AG04450 (cell line): ENCODE measurements at regions not wholly inside any gene's neighbourhood (a gene's known extent, or its start where the extent isn't known, plus 50 kb on each side); places are given as distances from the start of the nearest gene placed in this dataset.

Source experiments
- CTCF ChIA-PET: fragments of 300-600, 350-600 bp; formaldehyde crosslinking; extraction: SDS; loops from one replicate; lab custom pipeline; 2022; ENCODE audit warnings: antibody characterized with exemption, inconsistent platforms; lab: Charles Lee
- POLR2A ChIA-PET: fragments of 350-600 bp; formaldehyde crosslinking; extraction: SDS; loops from one replicate; lab custom pipeline; 2021; ENCODE audit warnings: antibody characterized with exemption, inconsistent platforms; lab: Yijun Ruan, JAX
- DNase-seq: peaks from one replicate; pipeline ENCODE4 v3.0.0-alpha.2; 2011; ENCODE audit warnings: low read depth, low spot score
- H3K27ac ChIP-seq: one replicate; pipeline ENCODE4 v1.5.1; 2012; ENCODE audit warnings: low read depth, low read length, control low read depth
- H3K27me3 ChIP-seq: one replicate; pipeline ENCODE4 v1.6.0; 2012; ENCODE audit warnings: low read length; ENCODE audit not compliant: control insufficient read depth, insufficient read depth
- H3K4me3 ChIP-seq: 2 replicates; pipeline ENCODE4 v1.5.1; 2011; ENCODE audit warnings: mild to moderate bottlenecking, low read depth, low read length, control low read depth
- H3K9me3 ChIP-seq: 2 replicates; pipeline ENCODE4 v1.5.1; 2012; ENCODE audit warnings: low read length; ENCODE audit not compliant: control insufficient read depth, insufficient read depth
- TF ChIP-seq, protein P1 (sequence below): IDR thresholded peaks from 2 replicates; pipeline ENCODE4 v1.5.1; 2011; ENCODE audit warnings: low read depth, low read length, control low read depth, inconsistent platforms

DNA sequence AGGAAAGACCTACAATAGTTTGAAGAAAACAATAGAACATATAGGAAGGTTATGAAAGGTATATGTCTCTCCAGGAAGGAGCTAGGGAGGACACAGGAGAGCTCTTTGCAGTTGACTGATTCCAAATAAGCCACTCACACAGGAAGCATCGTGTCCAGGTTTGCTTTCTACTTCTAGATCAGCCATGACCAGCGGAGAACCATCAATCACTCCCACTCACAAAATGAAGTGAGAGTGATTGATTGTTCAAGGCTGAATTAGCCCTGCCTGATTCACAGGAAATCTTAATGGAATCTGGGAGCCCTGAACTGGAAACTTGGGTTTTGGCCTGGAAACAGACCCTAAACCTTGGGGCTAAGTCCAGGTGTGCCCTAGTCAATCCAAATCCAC lies 1292.2 kb upstream of the ZEB2 start:
- DNase-seq, result no peak
- no peak overlapping the region for H3K27ac ChIP-seq
- no peaks in the 10 kb centered on the region for H3K9me3 ChIP-seq
- no peaks in the 10 kb centered on the region for H3K27me3 ChIP-seq
- TF ChIP-seq, protein P1, sequence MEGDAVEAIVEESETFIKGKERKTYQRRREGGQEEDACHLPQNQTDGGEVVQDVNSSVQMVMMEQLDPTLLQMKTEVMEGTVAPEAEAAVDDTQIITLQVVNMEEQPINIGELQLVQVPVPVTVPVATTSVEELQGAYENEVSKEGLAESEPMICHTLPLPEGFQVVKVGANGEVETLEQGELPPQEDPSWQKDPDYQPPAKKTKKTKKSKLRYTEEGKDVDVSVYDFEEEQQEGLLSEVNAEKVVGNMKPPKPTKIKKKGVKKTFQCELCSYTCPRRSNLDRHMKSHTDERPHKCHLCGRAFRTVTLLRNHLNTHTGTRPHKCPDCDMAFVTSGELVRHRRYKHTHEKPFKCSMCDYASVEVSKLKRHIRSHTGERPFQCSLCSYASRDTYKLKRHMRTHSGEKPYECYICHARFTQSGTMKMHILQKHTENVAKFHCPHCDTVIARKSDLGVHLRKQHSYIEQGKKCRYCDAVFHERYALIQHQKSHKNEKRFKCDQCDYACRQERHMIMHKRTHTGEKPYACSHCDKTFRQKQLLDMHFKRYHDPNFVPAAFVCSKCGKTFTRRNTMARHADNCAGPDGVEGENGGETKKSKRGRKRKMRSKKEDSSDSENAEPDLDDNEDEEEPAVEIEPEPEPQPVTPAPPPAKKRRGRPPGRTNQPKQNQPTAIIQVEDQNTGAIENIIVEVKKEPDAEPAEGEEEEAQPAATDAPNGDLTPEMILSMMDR, result no peak
- H3K4me3 ChIP-seq, result no peak overlapping the region
- CTCF ChIA-PET, result no interaction called here
- POLR2A ChIA-PET, result no interaction called here

DNA sequence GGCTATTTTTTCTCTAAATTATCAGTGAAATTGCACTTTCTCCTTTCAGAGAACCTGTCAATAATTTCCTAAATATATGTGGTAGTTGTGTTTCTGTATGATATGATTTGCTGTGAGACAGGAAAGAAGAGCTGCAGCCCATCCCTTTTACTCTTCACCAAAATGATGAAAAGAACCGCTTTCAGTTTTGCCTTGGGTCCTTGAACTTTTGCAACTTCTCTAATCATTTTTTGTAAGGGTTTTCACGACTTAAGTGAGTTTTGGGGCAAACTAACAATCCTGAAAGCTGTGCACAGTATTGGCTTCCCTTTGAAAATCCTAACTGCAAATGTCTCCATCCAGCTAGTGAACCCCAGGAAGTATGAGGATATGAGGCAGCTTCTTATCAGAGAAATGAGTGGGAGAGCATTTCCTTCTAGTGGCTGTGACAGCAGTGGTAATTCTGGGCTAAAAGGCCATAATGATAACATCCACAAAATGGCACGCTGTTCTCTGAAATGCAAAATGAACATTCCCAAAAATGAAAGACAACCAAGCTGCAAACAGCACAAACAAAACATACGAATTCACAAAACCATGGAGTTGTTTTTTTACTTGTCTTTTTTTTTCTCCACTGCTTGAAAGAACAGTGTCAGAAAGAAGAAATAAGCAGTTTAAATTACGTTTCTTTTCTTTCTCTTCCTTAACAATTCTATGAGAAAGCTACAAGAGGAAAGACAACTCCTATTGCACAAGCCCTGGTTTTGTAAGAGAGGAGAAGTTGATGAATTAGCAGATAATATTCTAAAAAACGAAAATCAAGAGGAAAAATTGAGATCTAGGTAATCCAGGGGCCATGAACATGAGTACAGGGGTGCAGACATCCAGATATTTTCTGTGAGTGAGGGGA lies 1291.6 kb upstream of the ZEB2 start:
- Histone ChIP-seq H3K27me3 (no peaks in the 10 kb centered on the region), H3K27ac (no peak overlapping the region), H3K4me3 (no peak overlapping the region), H3K9me3 (no peaks in the 10 kb centered on the region)
- TF ChIP-seq, protein P1, result no peak
- ChIA-PET CTCF (no interaction called here), POLR2A (no interaction called here)
- DNase-seq, result no peak

DNA sequence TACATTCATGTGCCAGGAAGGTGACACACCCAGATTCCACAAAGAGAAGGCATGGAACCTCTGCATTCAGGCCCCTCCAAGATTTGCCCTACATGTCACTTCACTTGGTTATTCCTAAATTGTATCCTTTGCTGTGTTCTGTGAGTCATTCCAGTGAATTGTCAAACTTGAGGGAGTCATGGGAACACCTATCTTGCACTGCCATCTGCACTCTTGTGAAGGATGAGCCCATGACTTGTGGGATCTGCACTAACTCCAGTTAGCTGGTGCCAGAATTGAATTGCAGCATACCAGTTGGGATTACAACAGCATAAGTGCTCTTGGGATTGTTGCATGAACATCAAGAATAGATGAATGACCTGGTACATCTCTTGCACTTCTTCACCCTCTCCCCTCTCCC lies 1288.0 kb upstream of the ZEB2 start:
- no peaks in the 10 kb centered on the region for H3K27me3 ChIP-seq
- no peak overlapping the region for H3K27ac ChIP-seq
- POLR2A ChIA-PET, result no interaction called here
- CTCF ChIA-PET, result no interaction called here
- no peak overlapping the region for H3K4me3 ChIP-seq
- TF ChIP-seq, protein P1, result no peak
- no peak for DNase-seq
- H3K9me3 ChIP-seq, result no peaks in the 10 kb centered on the region

- TF ChIP-seq, protein P1, result no peak
- no peaks in the 10 kb centered on the region for H3K27me3 ChIP-seq
- ChIA-PET POLR2A (no interaction called here), CTCF (no interaction called here)
- H3K4me3 ChIP-seq, result no peak overlapping the region
- H3K27ac ChIP-seq, result no peak overlapping the region
- H3K9me3 ChIP-seq, result no peaks in the 10 kb centered on the region
- no peak for DNase-seq
These were observed 1287.6 kb upstream of the ZEB2 start for GRCh38 chr2:145807554-145807953.

- Histone ChIP-seq H3K4me3 (no peak overlapping the region), H3K27me3 (no peaks in the 10 kb centered on the region), H3K27ac (no peak overlapping the region), H3K9me3 (no peaks in the 10 kb centered on the region)
- no peak for DNase-seq
- TF ChIP-seq, protein P1, result no peak
- ChIA-PET POLR2A (no interaction called here), CTCF (interaction anchor here (0.7 kb wide), 1 partner anchor 270 kb away, joined by 3 read pairs; no protein-coding TSS in a partner anchor)
These were observed 1286.6 kb upstream of the ZEB2 start for GRCh38 chr2:145806546-145806945.
